AML-193 (cell line): ENCODE measurements at regions not wholly inside any gene's neighbourhood (a gene's known extent, or its start where the extent isn't known, plus 50 kb on each side); places are given as distances from the start of the nearest gene placed in this dataset.

Source experiments
- DNase-seq, 2 experiments: peaks; one replicate each; lab custom pipeline; 2025; lab: John Stamatoyannopoulos, UW

GRCh38 chr22:49093192-49093880 is 734.3 kb downstream of the BRD1 start:
- DNase-seq, result no peak

DNA sequence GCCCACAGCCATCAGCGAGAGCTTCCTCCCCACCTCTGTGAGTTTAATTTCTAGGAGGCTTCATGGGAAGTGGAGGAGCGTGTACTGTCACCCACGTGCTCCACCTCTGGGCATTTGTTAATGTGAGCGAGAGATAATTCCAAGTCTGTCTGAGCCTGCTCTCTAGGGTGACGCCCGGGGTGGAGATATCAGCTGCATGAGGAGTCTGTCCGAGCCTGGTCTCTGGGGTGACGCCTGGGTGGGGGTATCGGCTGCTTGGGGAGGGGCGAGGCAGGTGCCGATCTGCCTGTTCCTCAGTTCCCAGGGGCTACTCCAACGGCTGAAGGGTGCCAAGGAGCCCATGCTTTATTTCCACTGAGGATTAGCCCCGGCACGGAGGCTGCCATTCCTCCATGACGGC is 735.0 kb downstream of the BRD1 start:
- no peak for DNase-seq

DNA sequence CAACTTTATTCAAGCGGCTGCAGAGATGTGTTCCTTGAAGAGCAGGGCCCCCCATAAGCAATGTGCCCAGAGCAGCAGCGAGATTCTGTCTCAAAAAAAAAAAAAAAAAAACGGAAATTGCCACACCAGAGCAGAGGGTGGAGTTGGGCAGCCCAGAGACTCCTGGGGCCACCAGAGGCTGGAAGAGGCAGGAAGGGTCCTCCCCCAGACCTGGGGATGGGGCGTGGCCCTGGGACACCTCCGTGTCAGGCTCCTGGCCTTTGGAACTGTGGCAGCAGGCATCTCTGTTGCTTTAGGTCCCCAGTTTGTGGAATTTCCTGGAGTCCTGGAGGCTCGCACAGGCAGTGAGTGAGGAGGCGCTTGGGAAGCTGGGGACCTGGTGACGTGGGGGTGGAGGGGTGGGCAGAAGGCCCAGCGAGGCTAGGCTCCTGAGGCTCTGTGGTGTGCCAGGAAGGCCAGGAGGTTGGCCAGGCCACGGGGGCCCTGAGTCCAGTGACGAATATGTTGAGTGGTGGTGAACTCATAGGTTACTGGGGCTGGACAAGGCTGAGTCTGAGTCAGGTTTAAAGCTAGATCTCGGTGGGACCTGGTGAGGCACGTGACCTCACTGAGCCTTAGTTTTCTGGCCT is 735.6 kb downstream of the BRD1 start:
- no peak for DNase-seq

- no peak for DNase-seq
These were observed 736.2 kb downstream of the BRD1 start for GRCh38 chr22:49091451-49091850.

GRCh38 chr22:49090853-49091135 is 736.9 kb downstream of the BRD1 start:
- no peak for DNase-seq

- DNase-seq, result no peak
These were observed 737.4 kb downstream of the BRD1 start for GRCh38 chr22:49090061-49090852.

- DNase-seq, result no peak
These were observed 738.6 kb downstream of the BRD1 start for GRCh38 chr22:49088801-49089791.

- DNase-seq, result no peak
These were observed 739.7 kb downstream of the BRD1 start for GRCh38 chr22:49087716-49088601.

DNA sequence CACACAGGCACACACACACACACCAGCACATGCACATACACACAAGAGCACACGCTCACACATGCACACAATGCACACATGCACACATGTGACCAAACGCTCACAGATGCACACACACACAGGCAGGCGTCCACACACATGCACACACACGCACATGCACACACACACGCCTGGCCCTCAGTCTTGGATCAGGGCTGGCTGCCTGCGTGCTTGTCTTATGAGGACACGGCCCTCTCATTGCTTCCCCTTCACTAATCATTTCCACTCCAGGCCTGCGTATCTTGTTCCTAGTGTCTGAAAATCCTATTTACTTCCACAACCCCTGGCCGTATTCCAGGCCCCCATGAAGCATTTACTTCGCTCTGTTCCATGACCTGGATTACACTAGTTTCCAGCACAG is 740.5 kb downstream of the BRD1 start:
- DNase-seq, result no peak

DNA sequence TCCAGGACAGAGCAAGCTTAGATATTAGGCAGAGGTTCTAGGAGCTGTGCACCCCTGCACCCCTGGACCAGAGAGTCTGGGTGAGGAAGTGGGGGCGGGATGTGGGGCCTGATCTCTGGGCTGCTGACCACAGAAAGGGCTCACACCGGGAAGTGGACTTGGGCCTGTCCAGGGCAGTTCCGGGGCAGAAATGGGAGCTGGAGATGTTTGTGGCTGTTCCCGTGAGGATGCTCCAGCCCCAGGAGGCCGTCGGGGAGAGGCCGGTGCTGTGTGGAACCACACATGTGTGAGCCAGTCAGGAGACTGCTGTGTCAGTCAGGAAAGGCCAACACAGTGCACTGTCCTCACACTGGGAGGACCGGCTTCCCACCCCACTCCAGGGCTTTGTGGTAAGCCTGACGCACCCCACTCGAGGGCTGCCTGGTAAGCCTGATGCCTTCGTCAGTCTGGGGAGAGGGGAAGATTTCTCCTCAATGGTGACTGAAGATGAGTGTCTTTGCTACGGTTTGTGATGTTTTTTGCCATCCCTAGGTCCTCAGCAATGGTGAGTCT is 741.0 kb downstream of the BRD1 start:
- DNase-seq, result no peak

- no peak for DNase-seq
These were observed 741.5 kb downstream of the BRD1 start for GRCh38 chr22:49086181-49086580.

- no peak for DNase-seq
These were observed 743.5 kb downstream of the BRD1 start for GRCh38 chr22:49084206-49084605.

- no peak for DNase-seq
These were observed 744.1 kb downstream of the BRD1 start for GRCh38 chr22:49083607-49084006.

DNA sequence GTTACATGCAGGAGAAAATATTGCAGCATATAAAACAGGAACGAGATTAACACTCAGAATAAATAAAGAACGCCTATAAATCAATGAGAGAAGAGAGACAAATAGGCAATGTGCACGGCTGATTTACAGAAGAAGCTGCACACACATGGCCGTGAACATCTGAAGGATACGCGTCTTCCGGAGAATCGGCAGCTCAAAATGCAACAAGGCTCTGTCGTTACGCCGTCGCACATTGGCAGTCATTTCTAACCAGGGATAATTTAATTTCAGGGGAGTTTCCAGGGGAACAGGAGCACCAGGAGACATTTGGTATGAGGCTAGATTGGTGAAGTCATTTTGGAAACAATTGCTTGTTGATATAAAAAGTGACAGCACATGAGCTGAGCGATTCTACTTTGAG is 745.2 kb downstream of the BRD1 start:
- DNase-seq, result no peak

DNA sequence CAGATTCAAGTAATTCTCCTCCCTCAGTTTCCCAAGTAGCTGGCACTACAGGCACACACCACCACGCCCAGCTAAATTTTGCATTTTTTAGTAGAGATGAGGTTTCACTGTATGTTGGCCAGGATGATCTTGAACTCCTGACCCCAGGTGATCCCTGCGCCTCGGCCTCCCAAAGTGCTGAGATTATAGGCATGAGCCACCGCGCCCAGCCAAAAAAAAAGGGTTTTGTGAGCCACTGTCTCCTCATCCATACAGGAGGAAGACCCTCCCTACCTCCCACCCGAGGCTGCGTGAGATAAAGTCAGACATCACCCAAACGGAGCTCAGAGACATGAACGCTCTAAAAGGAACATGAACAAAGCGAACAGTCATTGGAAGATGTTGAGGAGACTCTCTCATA is 745.7 kb downstream of the BRD1 start:
- DNase-seq, result no peak

GRCh38 chr22:49081261-49081666 is 746.4 kb downstream of the BRD1 start:
- no peak for DNase-seq

GRCh38 chr22:49080631-49081030 is 747.0 kb downstream of the BRD1 start:
- DNase-seq, result no peak

GRCh38 chr22:49079743-49080500 is 747.8 kb downstream of the BRD1 start:
- DNase-seq, result no peak

DNA sequence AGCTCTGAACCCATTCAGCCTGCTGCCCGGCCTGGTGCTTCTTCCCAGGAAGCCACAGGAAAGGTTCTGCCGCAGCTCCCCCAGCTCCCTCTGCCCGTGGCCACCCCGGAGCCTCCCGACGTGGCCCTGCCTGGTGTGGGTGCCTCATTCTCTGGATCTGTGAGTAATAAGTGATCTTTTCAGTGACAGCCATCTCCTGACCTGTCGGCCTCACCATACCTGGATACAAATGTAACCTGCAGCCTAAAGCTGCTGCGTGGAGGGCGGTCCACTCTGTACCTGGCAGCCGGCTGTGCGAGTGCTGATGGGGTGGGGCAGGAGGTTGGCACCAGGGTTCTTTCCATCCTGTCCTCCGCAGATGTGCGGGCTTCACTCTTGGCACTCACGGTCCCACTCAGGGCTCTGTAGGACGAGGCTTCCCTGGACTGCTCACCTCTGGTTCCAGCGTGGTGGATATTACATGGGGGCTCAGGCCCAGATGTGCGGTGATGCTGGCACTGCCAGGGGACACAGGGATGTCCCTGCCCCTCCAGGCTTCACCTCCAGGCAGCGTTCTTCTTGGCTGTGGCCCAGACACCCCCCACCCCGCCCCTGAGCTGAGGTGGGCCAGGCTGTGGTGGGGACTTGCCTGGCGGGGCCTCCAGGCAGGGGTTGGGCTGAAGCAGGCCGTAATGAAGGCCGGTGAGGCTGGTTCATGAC is 748.5 kb downstream of the BRD1 start:
- no peak for DNase-seq
